NOMO-1 (cell line): ENCODE measurements at regions not wholly inside any gene's neighbourhood (a gene's known extent, or its start where the extent isn't known, plus 50 kb on each side); places are given as distances from the start of the nearest gene placed in this dataset.
A peak's percentile ranks its signal among the peaks of the same experiment; 100 is the strongest.
"Not testable (repeated sequence)": the region's sequence is repeated elsewhere in the genome, so short reads cannot be mapped to it uniquely, and the experiment has no call there.

Experiments used
- DNase-seq, 2 experiments: peaks; one replicate each; lab custom pipeline; 2025; ENCODE audit not compliant: unreplicated experiment in 2 of 2; lab: John Stamatoyannopoulos, UW

- DNase-seq, result no peak
These were observed 76.8 kb upstream of the PRKG1 start for GRCh38 chr10:50997461-50997860.

GRCh38 chr10:50999163-50999562 lies 75.1 kb upstream of the PRKG1 start:
- no peak for DNase-seq

- DNase-seq, result no peak
These were observed 74.1 kb upstream of the PRKG1 start for GRCh38 chr10:51000164-51000563.

GRCh38 chr10:51000976-51001375 lies 73.3 kb upstream of the PRKG1 start:
- no peak for DNase-seq

GRCh38 chr10:51001587-51001986 lies 72.7 kb upstream of the PRKG1 start:
- no peak for DNase-seq

GRCh38 chr10:51002469-51002868 lies 71.8 kb upstream of the PRKG1 start:
- DNase-seq, result no peak

GRCh38 chr10:51004776-51005175 lies 69.5 kb upstream of the PRKG1 start:
- DNase-seq, result no peak

- no peak for DNase-seq
These were observed 68.7 kb upstream of the PRKG1 start for GRCh38 chr10:51005551-51005950.

- no peak for DNase-seq
These were observed 67.6 kb upstream of the PRKG1 start for GRCh38 chr10:51006686-51007085.

GRCh38 chr10:51007781-51008180 lies 66.5 kb upstream of the PRKG1 start:
- no peak for DNase-seq

- no peak for DNase-seq
These were observed 65.9 kb upstream of the PRKG1 start for GRCh38 chr10:51008346-51008745.

- peak in 1 of 2 experiments; percentile 3 for DNase-seq
These were observed 63.3 kb upstream of the PRKG1 start for GRCh38 chr10:51010977-51011376.

- no peak for DNase-seq
These were observed 62.2 kb upstream of the PRKG1 start for GRCh38 chr10:51012073-51012472.

- peak in 1 of 2 experiments; percentile 5 for DNase-seq
These were observed 59.5 kb upstream of the PRKG1 start for GRCh38 chr10:51014680-51015389.

GRCh38 chr10:51015390-51015754 lies 58.9 kb upstream of the PRKG1 start:
- DNase-seq, result not testable (repeated sequence)

GRCh38 chr10:51020200-51020599 lies 54.1 kb upstream of the PRKG1 start:
- DNase-seq, result no peak

- no peak for DNase-seq
These were observed 51.2 kb upstream of the PRKG1 start for GRCh38 chr10:51022933-51023585.

GRCh38 chr10:51023636-51024035 lies 50.7 kb upstream of the PRKG1 start:
- DNase-seq, result no peak
